ENCODE measurements at regions not wholly inside any gene's neighbourhood (a gene's known extent, or its start where the extent isn't known, plus 50 kb on each side); places are given as distances from the start of the nearest gene placed in this dataset.

- peak in 8 of 56 donors; percentile 6 to 38 (median 18) for DNase-seq
These were observed 61.9 kb upstream of the CIBAR2 start for GRCh38 chr16:85173981-85174751.

- DNase-seq: no peak
These were observed 62.8 kb upstream of the CIBAR2 start for GRCh38 chr16:85174871-85175723.

GRCh38 chr16:85175724-85176233 is 63.5 kb upstream of the CIBAR2 start:
- DNase-seq: no peak

- DNase-seq: no peak
These were observed 64.5 kb upstream of the CIBAR2 start for GRCh38 chr16:85176541-85177447.

- DNase-seq: no peak
These were observed 65.2 kb upstream of the CIBAR2 start for GRCh38 chr16:85177448-85177846.

GRCh38 chr16:85178006-85178591 is 65.8 kb upstream of the CIBAR2 start:
- no peak for DNase-seq

- no peak for DNase-seq
These were observed 66.3 kb upstream of the CIBAR2 start for GRCh38 chr16:85178596-85178995.

- DNase-seq: no peak
These were observed 67.2 kb upstream of the CIBAR2 start for GRCh38 chr16:85179344-85180046.

GRCh38 chr16:85180047-85180826 is 68.0 kb upstream of the CIBAR2 start:
- DNase-seq: no peak

- no peak for DNase-seq
These were observed 68.8 kb upstream of the CIBAR2 start for GRCh38 chr16:85180827-85181738.

GRCh38 chr16:85181739-85182129 is 69.5 kb upstream of the CIBAR2 start:
- DNase-seq: no peak

GRCh38 chr16:85182286-85182685 is 70.0 kb upstream of the CIBAR2 start:
- no peak for DNase-seq

GRCh38 chr16:85182774-85183173 is 70.5 kb upstream of the CIBAR2 start:
- DNase-seq: no peak

- no peak for DNase-seq
These were observed 71.3 kb upstream of the CIBAR2 start for GRCh38 chr16:85183564-85183963.

- no peak for DNase-seq
These were observed 72.1 kb upstream of the CIBAR2 start for GRCh38 chr16:85184404-85184803.

GRCh38 chr16:85185303-85186100 is 73.2 kb upstream of the CIBAR2 start:
- no peak for DNase-seq

- peak in 11 of 56 donors; percentile 10 to 65 (median 29) for DNase-seq
These were observed 74.7 kb upstream of the CIBAR2 start for GRCh38 chr16:85187002-85187401.

All from amygdala (tissue), 56 donors.